ENCODE measurements at regions not wholly inside any gene's neighbourhood (a gene's known extent, or its start where the extent isn't known, plus 50 kb on each side); places are given as distances from the start of the nearest gene placed in this dataset.
"Not testable (repeated sequence)": the region's sequence is repeated elsewhere in the genome, so short reads cannot be mapped to it uniquely, and the experiment has no call there.

GRCh38 chr5:174937201-174938123, 213.1 kb downstream of the MSX2 start:
- no peaks in the 10 kb centered on the region for H3K9me3 Mint-ChIP-seq (ENCODE audit: low read depth)
- peaks cover 24% of the 10 kb centered on the region for H3K27me3 Mint-ChIP-seq
- TF ChIP-seq, protein P1, sequence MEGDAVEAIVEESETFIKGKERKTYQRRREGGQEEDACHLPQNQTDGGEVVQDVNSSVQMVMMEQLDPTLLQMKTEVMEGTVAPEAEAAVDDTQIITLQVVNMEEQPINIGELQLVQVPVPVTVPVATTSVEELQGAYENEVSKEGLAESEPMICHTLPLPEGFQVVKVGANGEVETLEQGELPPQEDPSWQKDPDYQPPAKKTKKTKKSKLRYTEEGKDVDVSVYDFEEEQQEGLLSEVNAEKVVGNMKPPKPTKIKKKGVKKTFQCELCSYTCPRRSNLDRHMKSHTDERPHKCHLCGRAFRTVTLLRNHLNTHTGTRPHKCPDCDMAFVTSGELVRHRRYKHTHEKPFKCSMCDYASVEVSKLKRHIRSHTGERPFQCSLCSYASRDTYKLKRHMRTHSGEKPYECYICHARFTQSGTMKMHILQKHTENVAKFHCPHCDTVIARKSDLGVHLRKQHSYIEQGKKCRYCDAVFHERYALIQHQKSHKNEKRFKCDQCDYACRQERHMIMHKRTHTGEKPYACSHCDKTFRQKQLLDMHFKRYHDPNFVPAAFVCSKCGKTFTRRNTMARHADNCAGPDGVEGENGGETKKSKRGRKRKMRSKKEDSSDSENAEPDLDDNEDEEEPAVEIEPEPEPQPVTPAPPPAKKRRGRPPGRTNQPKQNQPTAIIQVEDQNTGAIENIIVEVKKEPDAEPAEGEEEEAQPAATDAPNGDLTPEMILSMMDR (IDR thresholded peaks at IDR 0.05; ENCODE audit: unreplicated experiment), result no peak
- no peak overlapping the region for H3K27ac Mint-ChIP-seq
- no peak overlapping the region for H3K4me3 Mint-ChIP-seq (ENCODE audit: low read depth)
- peaks cover 4% of the 10 kb centered on the region for H3K4me1 Mint-ChIP-seq (ENCODE audit: low read depth)
- no peak for DNase-seq (ENCODE audit: low spot score, unreplicated experiment)
- no peaks in the 10 kb centered on the region for H3K36me3 Mint-ChIP-seq (ENCODE audit: insufficient read depth)

DNA sequence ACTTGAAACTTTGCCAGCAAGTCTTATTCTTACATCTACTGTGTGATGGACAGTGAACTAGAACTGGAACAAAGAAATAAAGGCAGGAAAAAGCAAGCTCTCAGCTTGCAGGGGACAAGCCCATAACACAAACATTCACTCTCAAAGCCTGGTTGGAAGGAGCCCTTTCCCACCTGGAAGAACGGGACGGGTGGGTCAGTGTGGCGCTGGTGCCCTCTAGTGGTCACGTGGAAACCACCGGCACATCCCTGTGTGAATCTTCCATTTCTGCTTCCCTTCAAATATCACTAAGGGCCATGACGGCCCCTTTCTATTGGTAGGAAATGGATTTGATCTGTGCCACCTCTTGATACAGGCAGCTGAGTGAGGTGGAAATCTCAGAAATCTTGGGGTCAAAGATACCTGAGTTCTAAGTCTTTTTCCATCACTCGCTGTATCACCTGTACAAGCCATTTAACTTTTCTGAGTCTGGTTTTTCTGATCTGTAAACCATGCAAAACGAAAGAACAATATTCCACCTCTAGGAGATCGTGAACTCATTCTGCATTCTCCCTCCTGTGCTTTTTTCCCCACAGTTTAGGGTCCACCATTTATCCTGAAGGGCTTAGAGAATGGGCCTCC, 211.6 kb downstream of the MSX2 start:
- Mint-ChIP-seq H3K36me3 (ENCODE audit: insufficient read depth) (no peaks in the 10 kb centered on the region), H3K27me3 (peaks cover 18% of the 10 kb centered on the region), H3K9me3 (ENCODE audit: low read depth) (peaks cover 2% of the 10 kb centered on the region), H3K27ac (no peak overlapping the region), H3K4me3 (ENCODE audit: low read depth) (no peak overlapping the region), H3K4me1 (ENCODE audit: low read depth) (no peaks in the 10 kb centered on the region)
- DNase-seq (ENCODE audit: low spot score, unreplicated experiment), result peak; percentile 67
- TF ChIP-seq, protein P1 (IDR thresholded peaks at IDR 0.05; ENCODE audit: unreplicated experiment), result peak; percentile 95

GRCh38 chr5:174931033-174931432, 206.7 kb downstream of the MSX2 start:
- H3K4me3 Mint-ChIP-seq (ENCODE audit: low read depth); H3K4me1 Mint-ChIP-seq (ENCODE audit: low read depth); H3K9me3 Mint-ChIP-seq (ENCODE audit: low read depth); H3K27me3 Mint-ChIP-seq; DNase-seq (ENCODE audit: low spot score, unreplicated experiment); H3K27ac Mint-ChIP-seq; H3K36me3 Mint-ChIP-seq (ENCODE audit: insufficient read depth): not testable (repeated sequence)

- Mint-ChIP-seq H3K4me3 (ENCODE audit: low read depth) (no peak overlapping the region), H3K36me3 (ENCODE audit: insufficient read depth) (no peaks in the 10 kb centered on the region), H3K4me1 (ENCODE audit: low read depth) (no peaks in the 10 kb centered on the region), H3K9me3 (ENCODE audit: low read depth) (no peaks in the 10 kb centered on the region), H3K27me3 (no peaks in the 10 kb centered on the region), H3K27ac (no peak overlapping the region)
- TF ChIP-seq, protein P1 (IDR thresholded peaks at IDR 0.05; ENCODE audit: unreplicated experiment), result no peak
- DNase-seq (ENCODE audit: low spot score, unreplicated experiment), result no peak
Observed at GRCh38 chr5:174925586-174925985, 201.2 kb downstream of the MSX2 start.

DNA sequence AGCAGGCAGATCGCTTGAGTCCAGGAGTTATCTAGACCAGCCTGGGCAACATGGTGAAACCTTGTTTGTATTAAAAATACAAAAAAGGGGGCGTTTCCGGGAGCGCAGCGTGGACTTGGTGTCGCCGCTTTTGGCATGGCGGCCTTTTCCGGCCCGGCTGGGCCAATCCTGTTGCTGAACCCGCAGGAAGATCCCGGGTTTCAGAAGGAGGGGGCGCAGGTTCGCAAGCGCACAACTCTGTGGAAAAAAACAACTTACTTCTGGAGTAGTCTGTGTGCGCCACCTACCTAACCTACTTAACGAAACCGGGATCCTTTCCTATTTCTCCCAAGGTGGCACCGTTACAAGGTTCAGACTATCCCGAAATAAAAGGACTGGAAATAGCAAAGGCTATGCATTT, 198.6 kb downstream of the MSX2 start:
- H3K36me3 Mint-ChIP-seq (ENCODE audit: insufficient read depth), result no peaks in the 10 kb centered on the region
- H3K4me3 Mint-ChIP-seq (ENCODE audit: low read depth), result no peak overlapping the region
- H3K9me3 Mint-ChIP-seq (ENCODE audit: low read depth), result no peaks in the 10 kb centered on the region
- DNase-seq (ENCODE audit: low spot score, unreplicated experiment), result no peak
- no peaks in the 10 kb centered on the region for H3K4me1 Mint-ChIP-seq (ENCODE audit: low read depth)
- TF ChIP-seq, protein P1 (IDR thresholded peaks at IDR 0.05; ENCODE audit: unreplicated experiment), result no peak
- H3K27ac Mint-ChIP-seq, result no peak overlapping the region
- H3K27me3 Mint-ChIP-seq, result peaks cover 6% of the 10 kb centered on the region
